ENCODE measurements at regions not wholly inside any gene's neighbourhood (a gene's known extent, or its start where the extent isn't known, plus 50 kb on each side); places are given as distances from the start of the nearest gene placed in this dataset.

DNA sequence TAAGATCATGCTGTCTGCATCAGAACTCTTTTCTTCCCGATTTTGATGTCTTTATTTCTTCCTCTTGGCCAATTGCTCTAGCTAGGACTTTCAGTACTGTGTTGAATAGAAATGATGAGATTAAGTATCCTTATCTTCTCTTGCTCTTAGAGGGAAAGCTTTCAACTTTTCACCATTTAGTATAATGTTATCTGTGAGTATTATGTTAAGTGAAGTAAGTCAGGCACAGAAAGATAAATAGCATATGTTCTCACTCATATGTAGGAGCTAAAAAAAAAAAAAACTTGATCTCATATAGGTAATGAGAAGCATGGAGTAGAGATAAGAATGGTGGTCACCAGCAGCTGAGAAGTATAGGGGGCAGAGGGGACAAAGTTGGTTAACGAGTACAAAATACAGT is 1089.5 kb downstream of the TDRD15 start (continued):
- no peak for TF ChIP-seq HOXA7 (CRISPR knock-in tag; IDR thresholded peaks at IDR 0.05)

DNA sequence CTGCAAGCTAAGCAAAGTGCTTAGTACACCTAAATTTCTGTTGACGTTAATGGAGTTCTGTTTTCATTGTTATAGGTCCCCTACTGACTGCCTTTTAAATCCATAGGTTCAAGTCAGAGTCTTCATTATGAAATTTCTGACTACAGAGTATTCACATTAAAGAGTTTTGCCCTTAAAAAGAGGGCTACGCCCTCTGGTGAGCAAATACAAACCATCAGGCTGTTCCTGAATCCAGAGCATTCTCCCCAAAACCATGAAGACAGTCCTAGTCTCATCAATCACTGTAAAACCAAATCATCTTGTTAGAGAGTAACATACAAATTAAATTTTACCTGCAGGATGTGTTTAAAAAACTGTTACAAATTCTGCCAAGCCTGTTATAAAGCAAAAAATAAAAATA is 1091.7 kb downstream of the TDRD15 start:
- no peak for ATAC-seq
- Histone ChIP-seq H3K27ac (no peak overlapping the region), H3K9me3 (peaks cover 4% of the 10 kb centered on the region; the same call in 1 of the 3 replicates), H3K4me2 (no peak overlapping the region), H3K4me1 (no peaks in the 10 kb centered on the region), H3K4me3 (no peak overlapping the region)
- ChIA-PET POLR2A (no interaction called here), CTCF (no interaction called here)
- TF ChIP-seq, protein P1, sequence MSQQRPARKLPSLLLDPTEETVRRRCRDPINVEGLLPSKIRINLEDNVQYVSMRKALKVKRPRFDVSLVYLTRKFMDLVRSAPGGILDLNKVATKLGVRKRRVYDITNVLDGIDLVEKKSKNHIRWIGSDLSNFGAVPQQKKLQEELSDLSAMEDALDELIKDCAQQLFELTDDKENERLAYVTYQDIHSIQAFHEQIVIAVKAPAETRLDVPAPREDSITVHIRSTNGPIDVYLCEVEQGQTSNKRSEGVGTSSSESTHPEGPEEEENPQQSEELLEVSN (IDR thresholded peaks at IDR 0.05; ENCODE audit: borderline replicate concordance, low read depth), result no peak
- no peak for TF ChIP-seq HDAC2 (IDR thresholded peaks at IDR 0.05)
- no peak for TF ChIP-seq GATA3 (IDR thresholded peaks at IDR 0.05; ENCODE audit: borderline replicate concordance)
- no peak for TF ChIP-seq TFCP2L1 (CRISPR knock-in tag; IDR thresholded peaks at IDR 0.05)
- no peak for TF ChIP-seq FOSL2 (IDR thresholded peaks at IDR 0.05)
- TF ChIP-seq FOSL2 (CRISPR knock-in tag; IDR thresholded peaks at IDR 0.05), result no peak
- TF ChIP-seq CEBPB (IDR thresholded peaks at IDR 0.05), result no peak
- TF ChIP-seq CHD2 (IDR thresholded peaks at IDR 0.05; ENCODE audit: low read length, partially characterized antibody), result no peak
- TF ChIP-seq RFX5 (IDR thresholded peaks at IDR 0.05), result no peak
- TF ChIP-seq SMC3 (IDR thresholded peaks at IDR 0.05), result no peak
- TF ChIP-seq RCOR1 (IDR thresholded peaks at IDR 0.05; ENCODE audit: low read depth, low read length), result no peak
- TF ChIP-seq ESRRA (IDR thresholded peaks at IDR 0.05; ENCODE audit: borderline replicate concordance, low read length), result no peak
- no peak for TF ChIP-seq CHD4 (IDR thresholded peaks at IDR 0.05; ENCODE audit: borderline replicate concordance)
- TF ChIP-seq EHMT2 (IDR thresholded peaks at IDR 0.05; ENCODE audit: low read depth), result no peak
- TF ChIP-seq HOXB5 (CRISPR knock-in tag; IDR thresholded peaks at IDR 0.05), result no peak
- TF ChIP-seq, protein P2, sequence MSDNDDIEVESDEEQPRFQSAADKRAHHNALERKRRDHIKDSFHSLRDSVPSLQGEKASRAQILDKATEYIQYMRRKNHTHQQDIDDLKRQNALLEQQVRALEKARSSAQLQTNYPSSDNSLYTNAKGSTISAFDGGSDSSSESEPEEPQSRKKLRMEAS (IDR thresholded peaks at IDR 0.05), result no peak
- TF ChIP-seq POLR2A (IDR thresholded peaks at IDR 0.05; ENCODE audit: low read length), result no peak
- TF ChIP-seq CBX2 (IDR thresholded peaks at IDR 0.05; ENCODE audit: borderline replicate concordance, low read depth), result no peak
- no peak for TF ChIP-seq POLR2AphosphoS2 (conservative IDR thresholded peaks at IDR 0.05; ENCODE audit: low read length)
- no peak for FAIRE-seq
- WGBS (ENCODE audit: missing lambda C conversion rate), result 4% methylated on average over 2 of the region's 2 CpGs
- no peak for DNase-seq (ENCODE audit: low read depth in 1 of 2, low spot score in 1 of 2)

DNA sequence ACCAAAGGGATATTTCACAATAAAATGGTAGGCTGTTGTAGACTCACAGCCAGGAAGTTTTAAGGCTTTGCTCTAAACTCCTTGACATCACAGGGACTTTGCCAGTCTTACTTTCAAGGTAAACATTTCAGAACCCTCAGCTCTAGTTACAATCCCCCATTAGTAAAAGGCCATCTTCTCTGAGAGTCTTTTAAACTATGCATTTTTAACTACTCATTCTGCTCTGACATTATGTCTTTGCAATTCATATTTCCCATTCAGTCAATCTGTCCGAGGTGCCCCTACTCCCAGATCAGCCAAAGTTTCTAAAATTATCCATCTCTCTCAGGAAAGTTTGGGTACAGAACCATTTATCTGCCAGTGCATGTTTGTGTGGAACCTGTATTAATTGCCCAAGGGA is 1094.1 kb downstream of the TDRD15 start:
- ATAC-seq, result no peak
- CTCF ChIA-PET, result interaction anchor here (1.9 kb wide), 1 partner anchor 10 kb away, joined by 4 read pairs; no protein-coding TSS in a partner anchor

More for the DNA sequence above, 1094.1 kb downstream of the TDRD15 start:
- Histone ChIP-seq H3K4me1 (no peaks in the 10 kb centered on the region), H3K27ac (no peak overlapping the region), H3K4me2 (no peak overlapping the region), H3K9me3 (peaks cover 4% of the 10 kb centered on the region; the same call in 1 of the 3 replicates), H3K4me3 (no peak overlapping the region)
- FAIRE-seq (no peak), DNase-seq (ENCODE audit: low read depth in 1 of 2, low spot score in 1 of 2) (no peak)
- POLR2A ChIA-PET, result no interaction called here
- TF ChIP-seq SREBF2 (IDR thresholded peaks at IDR 0.05), result no peak
- no peak for TF ChIP-seq BHLHE40 (IDR thresholded peaks at IDR 0.05; ENCODE audit: low read depth, low read length)
- no peak for TF ChIP-seq FOSL2 (IDR thresholded peaks at IDR 0.05)
- no peak for TF ChIP-seq FOSL2 (CRISPR knock-in tag; IDR thresholded peaks at IDR 0.05)
- TF ChIP-seq, protein P3, sequence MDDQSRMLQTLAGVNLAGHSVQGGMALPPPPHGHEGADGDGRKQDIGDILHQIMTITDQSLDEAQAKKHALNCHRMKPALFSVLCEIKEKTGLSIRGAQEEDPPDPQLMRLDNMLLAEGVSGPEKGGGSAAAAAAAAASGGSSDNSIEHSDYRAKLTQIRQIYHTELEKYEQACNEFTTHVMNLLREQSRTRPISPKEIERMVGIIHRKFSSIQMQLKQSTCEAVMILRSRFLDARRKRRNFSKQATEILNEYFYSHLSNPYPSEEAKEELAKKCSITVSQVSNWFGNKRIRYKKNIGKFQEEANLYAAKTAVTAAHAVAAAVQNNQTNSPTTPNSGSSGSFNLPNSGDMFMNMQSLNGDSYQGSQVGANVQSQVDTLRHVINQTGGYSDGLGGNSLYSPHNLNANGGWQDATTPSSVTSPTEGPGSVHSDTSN (IDR thresholded peaks at IDR 0.05), result no peak
- TF ChIP-seq RAD21 (conservative IDR thresholded peaks at IDR 0.05 in 1 of 2, IDR thresholded peaks at IDR 0.05 in 1 of 2), result no peak
- TF ChIP-seq NR3C1 (IDR thresholded peaks at IDR 0.05), result no peak
- TF ChIP-seq FOSB (CRISPR knock-in tag; IDR thresholded peaks at IDR 0.05), result no peak
- TF ChIP-seq, protein P4, sequence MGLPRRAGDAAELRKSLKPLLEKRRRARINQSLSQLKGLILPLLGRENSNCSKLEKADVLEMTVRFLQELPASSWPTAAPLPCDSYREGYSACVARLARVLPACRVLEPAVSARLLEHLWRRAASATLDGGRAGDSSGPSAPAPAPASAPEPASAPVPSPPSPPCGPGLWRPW (IDR thresholded peaks at IDR 0.05), result no peak
- TF ChIP-seq, protein P2 (IDR thresholded peaks at IDR 0.05), result no peak
- no peak for TF ChIP-seq KDM1A (IDR thresholded peaks at IDR 0.05; ENCODE audit: low read depth)
- TF ChIP-seq, protein P5, sequence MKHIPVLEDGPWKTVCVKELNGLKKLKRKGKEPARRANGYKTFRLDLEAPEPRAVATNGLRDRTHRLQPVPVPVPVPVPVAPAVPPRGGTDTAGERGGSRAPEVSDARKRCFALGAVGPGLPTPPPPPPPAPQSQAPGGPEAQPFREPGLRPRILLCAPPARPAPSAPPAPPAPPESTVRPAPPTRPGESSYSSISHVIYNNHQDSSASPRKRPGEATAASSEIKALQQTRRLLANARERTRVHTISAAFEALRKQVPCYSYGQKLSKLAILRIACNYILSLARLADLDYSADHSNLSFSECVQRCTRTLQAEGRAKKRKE (CRISPR knock-in tag; IDR thresholded peaks at IDR 0.05; ENCODE audit: low read depth), result no peak
- no peak for TF ChIP-seq CBX2 (IDR thresholded peaks at IDR 0.05; ENCODE audit: borderline replicate concordance, low read depth)
- no peak for TF ChIP-seq RCOR1 (IDR thresholded peaks at IDR 0.05; ENCODE audit: low read depth, low read length)
- WGBS (ENCODE audit: missing lambda C conversion rate), result 0% methylated on average over 1 of the region's 1 CpG
